Pons (tissue), 1 donor: ENCODE measurements at regions not wholly inside any gene's neighbourhood (a gene's known extent, or its start where the extent isn't known, plus 50 kb on each side); places are given as distances from the start of the nearest gene placed in this dataset.
A peak's percentile ranks its signal among the peaks of the same experiment; 100 is the strongest.

Experiments
- DNase-seq: peaks from one replicate; pipeline ENCODE4 v3.0.0-alpha.2; 2016; ENCODE audit warnings: low spot score

DNA sequence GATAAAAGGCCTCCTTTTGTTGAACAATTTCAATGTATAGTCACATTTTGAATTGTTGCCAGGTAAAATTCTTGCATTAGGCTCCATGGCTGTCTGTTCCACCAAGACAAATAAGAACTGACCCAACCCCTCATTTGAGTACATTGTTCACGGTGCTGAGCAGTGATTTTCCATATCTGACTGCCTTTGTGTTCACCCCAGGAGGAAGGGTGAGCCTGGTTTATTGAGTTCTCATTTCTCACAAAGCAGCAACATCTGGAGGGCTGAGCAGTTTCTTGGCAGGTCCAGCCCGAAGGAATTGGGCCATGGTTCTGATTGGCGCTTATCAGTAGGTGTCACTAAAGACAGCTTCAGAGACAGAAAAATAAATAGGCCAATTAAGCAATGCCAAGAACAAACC, 149.1 kb downstream of the BMP4 start:
- no peak for DNase-seq

DNA sequence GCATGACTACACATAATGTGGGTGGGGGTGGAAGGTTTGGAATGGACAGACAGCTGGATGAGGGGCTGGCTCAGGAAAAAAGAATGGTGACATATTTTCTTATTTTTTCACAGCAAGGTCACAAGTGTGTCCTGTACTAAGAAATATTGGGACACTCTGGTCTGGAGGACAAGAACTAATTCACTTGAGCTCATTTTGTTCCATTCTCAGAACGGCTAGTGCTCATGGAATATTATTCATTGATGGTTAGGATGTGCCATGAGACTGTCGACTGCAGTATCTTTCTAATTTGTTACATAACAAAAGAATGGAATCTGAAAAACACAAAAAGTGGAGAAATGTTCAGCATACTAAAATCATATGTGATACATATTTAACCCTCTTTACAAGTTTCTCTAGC, 149.5 kb downstream of the BMP4 start:
- no peak for DNase-seq

DNA sequence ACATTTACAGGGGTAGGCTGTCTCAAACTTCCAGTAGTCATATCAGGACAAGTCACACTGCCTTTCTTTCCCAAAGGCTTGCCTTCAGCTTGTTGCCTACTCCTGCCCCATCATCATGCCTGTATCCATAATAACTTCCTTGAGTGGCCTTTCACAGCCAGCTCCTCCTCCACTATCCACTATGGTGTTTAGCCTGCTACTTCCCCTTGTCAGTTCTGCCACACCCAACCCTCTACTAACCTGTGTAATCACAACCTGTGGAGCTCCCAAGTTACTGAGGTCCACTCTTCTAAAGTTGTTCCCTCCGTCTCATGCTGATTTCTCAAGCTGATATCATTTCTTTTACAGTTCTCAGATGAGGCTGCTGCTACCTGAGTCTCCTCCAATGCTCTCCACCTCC, 159.9 kb downstream of the BMP4 start:
- no peak for DNase-seq

DNA sequence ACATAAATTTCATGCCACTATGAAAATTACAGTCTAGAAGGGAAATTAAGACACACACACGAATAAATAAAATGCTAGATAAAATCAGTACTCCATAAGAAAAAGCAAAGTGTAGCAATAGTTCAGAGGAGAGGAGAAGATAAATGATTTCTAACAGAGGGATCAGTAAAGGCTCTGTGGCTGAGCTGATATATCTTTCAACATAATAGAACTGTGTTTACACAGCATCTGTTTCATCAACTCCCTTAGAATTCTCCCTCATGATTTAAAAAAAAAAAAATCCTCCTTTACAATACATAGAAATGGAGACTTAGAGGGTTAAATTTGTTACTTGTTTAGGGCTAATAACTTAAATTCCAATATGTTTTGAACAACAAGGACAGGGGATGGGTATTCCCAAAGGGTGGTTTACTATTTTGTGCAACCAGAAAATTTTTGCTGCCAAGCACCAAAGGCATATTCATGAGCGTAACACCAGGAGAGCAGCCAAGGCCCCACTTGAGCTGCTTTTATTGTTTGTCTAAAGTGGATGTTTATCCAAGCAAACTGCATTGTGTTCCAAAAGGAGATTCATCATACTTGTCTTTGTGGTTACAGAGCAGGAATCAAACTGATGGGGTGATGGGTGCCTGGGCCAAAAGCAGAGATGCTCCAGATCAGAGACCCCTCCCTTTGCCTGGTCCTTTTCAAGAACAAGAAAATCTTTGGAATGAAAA, 162.7 kb downstream of the BMP4 start:
- DNase-seq: peak; percentile 89

DNA sequence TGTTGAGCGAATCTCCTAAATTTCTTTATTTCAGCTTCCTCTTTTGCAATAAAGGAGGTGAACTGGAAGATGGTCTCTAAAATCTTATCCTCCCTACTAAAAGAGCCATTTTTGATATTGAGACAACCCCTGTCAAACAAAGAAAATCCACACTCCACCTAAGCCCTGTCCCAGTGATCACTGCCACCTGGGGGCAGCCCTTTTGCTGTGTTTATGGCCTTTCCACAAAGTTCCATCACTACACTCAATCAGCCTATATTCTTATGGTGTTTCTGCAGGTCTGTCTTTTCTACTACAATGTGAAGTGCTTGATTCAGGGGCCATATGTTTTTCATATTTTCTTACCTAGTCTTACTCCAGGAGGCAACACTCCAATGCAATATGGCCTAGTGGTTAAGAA, 163.7 kb downstream of the BMP4 start:
- no peak for DNase-seq

DNA sequence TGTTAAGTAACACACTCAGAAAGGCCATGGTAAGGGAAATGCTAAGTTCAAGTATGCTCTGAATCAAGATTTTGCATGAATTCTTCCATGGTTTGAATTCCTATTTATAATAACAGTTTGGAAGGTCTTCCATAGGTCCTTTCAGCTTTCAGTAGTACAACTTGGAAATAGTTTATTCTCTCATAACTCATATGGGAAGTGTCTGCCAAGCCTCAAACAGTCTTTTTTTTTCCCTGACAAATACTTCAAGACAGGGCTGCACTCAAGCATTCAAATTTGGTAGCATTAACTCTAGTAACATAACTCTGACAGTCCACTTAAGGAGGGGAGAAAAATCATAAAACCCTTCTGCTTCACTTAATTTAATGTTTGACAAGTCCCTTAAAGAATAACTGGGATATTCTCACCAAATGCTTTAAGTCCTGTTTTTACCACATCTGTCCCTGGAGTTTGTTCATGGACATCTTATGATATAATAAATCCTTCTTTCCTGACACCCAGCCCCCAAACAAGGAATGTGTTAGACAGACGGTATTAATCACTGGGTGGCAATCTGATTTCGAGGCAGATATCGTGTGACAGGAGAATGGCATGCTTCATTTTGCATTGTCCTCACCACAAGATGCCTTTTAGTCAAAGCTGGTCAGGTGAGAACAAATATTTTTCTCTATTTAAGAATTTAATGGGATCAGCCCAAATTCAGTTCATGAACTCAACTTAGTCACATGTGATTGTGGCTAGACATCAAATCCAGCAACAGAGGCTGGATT, 165.7 kb downstream of the BMP4 start:
- DNase-seq: no peak

DNA sequence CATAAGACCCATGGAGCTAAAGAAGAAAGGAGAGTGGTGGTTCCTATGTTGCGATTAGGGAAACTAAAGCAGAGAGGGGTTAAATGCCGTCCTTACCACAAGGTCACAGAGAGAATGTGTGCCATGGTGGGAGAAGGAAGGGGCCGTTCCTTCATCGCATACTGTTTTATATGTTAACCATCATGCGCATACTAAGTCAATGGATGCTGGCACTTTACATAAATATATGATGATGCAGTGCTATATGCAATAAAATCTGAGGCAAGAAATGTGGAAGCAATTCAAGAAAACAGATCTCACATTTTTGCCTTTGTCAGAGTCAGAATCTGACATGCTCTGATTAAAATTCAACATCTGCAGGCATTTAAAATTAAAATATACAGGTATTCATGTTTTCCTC, 168.1 kb downstream of the BMP4 start:
- no peak for DNase-seq

DNA sequence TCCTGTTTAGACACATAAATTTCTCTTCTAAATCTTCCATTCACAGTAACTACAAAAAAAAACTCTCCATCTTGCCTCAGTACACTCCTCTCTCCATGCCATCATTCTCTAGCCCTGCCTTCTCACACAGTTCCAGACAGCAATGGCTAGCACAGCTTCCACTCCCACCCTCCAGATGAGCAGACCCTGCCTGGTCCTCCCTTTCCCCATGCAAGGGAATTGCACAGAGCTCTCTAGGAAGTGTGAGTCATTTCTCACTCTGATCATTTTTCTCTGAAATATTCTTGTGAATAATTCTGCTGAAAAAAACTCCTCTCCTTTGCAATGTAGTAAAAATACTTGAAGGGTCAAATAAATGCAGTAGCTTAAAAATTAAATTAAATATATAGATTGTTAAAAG, 170.6 kb downstream of the BMP4 start:
- no peak for DNase-seq

DNA sequence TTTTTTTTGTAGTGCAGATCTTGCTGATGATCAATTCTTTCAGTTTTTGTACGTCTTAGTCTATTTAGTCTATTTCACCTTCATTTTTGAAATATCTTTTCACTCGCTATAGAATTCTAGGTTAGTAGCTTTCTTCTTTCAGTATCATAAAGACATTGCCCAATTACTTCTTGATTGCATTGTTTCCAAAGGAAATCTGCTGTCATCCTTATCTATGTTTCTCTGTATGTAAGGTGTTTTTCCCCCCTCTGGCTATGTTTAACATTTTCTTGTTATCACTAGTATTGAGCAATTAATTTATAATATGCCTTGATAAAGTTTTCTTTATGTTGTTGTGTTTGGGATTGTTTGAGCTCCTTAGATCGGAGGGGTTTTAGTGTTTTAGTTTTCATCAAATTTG, 171.9 kb downstream of the BMP4 start:
- DNase-seq: no peak

DNA sequence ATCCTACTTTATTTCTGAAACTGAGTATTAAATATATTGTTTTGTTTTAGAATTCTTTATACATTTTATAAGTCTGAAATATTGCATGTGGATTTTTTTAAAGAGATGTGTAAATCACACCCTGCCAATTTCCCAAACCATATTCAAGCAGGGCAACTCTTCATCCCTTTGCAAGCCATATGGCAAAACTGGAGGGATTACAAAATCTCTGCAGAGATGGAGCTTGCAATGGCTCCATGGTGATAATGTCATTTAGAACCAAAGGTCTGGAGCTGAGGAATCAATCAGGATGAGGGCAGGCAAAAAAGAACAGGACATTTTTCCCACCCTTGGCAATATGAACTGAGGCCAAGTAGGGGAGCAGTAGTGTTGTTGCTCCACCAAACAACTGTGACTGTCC, 173.4 kb downstream of the BMP4 start:
- peak; percentile 22 for DNase-seq

DNA sequence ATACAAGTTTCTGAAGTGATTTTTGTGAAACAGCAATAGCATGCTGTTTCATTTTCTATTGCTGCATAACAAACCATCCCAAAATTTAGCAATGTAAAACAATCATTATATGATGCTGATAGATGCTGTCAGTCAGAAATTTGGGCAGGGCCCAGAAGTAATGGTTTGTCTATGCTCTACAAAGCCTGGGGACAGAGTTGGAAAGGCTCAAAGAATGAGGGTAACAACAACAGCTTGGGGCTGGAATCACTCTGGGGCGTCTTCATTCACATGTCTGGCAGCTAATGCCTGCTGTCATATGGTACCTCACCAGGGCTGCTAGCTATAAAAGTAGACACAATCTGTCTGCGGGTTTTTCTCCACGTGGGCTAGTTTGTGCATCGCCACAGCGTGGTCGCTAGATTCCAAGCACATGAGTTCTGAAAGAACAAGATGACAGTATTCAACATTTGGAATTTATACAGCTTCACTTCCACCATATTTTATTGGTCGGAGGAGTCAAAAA, 176.5 kb downstream of the BMP4 start:
- no peak for DNase-seq

DNA sequence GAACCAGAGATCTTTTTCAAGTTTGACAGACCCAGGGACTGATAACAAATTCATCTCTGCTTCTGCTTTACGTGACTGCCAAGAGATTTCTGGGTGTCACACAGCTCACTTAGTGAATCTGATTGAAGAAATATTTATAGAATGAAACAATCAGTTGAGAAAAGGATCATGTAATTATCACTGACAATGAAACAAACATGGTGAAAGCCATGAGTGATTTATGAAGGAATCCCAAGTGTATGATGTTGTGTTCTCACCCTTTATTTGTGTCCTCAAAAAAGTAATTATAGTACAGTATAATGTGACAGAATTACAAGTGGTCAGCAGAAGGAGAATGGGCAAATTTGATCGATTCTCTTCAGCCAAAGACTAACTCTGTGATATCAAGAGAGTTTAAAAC, 177.3 kb downstream of the BMP4 start:
- DNase-seq: no peak

DNA sequence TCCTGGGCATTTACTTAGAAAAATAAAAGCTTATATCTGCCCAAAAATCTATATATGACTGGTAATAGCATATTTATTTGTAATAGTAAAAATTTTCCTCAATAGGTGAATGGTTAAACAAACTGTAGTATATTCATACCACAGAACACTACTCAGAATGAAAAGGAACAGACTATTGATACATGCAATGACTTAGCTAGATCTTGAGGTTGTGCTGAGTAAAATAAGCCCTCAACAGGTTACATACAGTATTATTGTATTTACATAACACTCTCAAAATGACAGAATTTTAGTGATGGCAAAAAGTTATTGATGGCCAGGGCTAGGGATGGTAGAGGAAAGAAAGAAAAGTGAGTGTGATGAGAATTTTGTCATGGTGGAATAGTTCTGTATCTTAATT, 178.4 kb downstream of the BMP4 start:
- no peak for DNase-seq

DNA sequence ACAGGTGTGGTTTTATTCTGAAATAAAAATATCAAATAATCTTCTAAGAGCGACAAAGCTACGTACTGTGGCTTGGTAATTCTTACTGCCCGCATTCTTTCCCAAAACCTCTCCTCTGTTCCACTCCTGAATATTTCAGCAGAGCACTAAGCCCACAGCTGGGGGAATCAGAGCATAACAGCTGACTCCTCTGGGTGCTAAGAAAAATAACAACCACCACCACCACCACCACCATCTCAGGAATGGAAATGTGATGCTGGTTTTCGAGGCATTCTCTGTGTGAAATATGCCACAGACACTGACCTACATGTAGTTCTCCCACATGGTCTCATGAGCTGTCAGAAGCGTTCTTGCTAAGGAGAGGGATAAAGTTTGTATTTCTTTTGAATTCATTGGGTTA, 183.7 kb downstream of the BMP4 start:
- no peak for DNase-seq

DNA sequence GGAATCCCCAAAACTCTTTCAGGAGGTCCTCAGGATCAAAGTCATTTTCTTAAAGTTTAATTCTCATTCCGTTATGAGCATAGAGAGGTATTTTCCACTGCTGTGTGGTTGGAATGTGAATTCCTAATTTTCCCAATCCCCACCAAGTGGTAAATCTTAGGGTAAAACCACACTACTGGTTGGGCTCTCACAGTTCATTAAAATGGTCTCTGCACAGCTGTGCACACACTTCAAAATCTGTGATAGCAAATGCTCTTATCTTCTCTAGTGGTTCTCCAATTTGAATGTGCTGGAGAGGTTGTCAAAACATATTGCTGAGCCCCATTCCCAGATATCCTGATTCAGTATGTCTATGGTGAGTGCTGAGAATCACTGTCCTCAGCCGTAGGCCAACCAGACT, 189.1 kb downstream of the BMP4 start:
- DNase-seq: no peak

DNA sequence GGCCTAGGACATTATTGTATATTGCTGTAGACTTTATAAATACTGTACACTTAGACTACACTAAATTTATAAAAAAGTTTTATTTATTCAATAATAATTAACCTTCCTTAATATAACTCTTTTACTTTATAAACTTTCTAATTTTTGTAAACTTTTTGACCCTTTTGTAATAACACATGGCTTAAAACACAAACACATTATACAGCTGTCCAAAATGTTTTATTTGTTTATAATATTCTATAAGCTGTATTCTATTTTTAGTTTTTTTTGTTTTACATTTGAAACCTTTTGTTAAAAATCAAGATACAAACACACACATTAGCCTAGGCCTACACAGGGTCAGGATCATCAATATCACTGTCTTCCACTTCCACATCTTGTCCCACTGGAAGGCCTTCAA, 190.0 kb downstream of the BMP4 start:
- no peak for DNase-seq

DNA sequence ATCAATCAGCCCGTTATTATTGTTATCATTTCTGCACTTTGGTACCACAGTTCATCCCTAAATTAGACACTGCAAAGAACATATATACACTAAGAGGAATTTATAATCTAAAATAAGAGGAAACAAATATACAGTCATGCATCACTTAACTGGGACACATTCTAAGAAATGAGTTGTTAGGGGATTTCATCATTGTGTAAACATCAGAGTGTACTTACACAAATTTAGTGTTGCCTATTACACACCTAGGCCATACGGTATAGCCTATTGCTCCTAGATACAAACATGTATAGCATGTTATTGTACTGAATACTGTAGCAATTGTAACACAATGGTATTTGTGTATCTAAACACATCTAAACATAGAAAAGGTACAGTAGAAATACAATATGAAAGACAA, 190.5 kb downstream of the BMP4 start:
- DNase-seq: no peak

DNA sequence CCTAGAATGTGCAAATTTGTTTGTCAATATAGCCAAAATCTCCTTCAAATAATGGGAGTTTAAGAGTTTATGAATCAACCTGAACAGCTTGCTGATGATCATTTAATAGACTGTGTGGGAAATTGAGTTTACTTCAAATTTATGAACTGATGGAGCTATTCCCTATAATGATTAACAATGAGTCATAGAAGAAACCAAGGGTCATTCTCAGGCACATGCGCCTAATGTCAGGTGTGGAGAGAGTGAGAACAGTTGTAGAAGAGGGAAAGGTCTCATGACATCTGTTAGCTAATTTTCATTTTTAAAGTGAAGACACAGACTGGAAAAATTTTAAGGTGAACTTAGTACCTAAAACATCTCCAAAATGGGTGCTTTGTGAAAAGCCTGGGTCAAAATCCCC, 191.8 kb downstream of the BMP4 start:
- DNase-seq: no peak

DNA sequence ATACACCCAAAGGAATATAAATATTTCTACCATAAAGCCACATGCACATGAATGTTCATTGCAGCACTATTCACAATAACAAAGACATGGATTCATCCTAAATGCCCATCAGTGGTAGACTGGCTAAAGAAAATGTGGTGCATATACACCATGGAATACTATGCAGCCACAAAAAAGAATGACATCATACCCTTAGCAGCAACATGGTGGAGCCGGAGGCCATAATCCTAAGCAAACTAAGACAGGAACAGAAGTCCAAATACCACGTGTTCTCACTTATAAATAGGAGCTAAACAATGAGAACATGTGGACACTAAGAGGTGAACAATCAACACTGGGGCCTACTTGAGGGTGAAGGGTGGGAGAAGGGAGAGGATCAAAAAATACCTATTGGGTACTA, 198.5 kb downstream of the BMP4 start:
- no peak for DNase-seq

DNA sequence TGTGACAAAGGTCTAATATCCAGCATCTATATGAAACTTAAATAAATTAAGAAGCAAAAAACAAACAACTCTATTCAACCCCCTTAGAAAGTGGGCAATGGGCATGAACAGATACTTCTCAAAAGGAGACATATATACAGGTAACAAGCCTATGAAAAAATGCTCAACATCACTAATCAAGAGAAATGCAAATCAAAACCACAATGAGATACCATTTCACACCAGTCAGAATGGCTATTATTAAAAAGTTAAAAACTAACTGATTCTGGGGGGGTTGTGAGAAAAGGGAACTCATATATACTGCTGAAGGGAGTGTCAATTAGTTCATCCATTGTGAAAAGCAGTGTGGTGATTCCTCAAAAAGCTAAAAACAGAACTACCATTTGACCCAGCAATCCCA, 198.9 kb downstream of the BMP4 start:
- DNase-seq: no peak

DNA sequence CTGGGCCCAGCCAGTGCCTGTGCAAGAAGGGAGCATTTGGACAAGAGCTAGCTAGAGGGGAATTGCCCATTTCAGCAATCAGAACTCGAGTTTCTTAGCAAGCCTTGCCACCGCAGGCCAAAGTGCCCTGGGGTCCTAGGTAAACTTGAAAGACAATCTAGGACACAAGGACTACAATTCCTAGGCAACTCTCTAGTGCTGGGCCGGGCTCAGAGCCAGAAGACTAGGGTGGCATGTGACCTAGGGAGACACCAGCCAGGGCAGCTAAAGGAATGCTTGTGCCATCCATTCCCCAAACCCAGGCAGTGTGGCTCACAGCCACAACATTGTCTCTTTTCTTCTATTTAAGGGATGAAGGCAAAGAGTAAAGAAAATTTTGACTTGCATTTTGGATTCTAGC, 205.0 kb downstream of the BMP4 start:
- DNase-seq: no peak

DNA sequence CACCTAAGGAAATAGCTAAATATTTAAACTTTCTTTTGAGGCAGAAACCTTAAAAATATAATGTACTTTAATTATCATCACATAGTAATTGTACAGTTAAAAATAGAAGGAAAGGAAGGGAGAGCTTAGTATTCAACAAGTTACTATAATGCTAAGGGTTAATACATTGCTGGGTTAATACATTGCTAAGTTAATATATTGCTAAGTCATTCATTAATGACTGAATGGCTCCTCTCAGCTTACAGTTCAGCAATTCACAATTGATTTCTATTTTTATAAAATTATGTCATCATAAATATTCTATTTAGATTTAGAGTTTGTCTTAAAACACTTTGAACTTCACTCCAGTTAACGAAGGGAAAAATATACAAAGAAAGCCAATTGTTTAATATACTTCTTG, 207.9 kb downstream of the BMP4 start:
- DNase-seq: no peak

DNA sequence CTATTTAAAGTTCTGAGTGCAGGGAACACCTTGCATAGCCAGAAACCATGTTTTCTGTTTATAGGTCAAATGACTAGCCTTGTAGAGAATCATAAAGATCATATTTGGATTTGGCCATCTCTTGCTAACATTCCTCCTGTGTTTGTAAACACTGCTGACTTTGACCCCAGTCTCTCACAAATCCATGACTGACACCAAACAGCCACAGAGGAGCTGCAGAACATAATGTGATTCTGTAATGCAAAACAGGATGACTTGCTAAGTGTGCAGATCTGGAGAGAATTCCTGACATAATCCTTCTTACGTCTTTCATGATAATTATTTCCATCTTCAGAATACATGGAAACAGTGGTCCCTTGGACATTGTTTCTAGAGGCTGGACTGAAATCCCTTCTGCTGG, 211.8 kb downstream of the BMP4 start:
- no peak for DNase-seq

DNA sequence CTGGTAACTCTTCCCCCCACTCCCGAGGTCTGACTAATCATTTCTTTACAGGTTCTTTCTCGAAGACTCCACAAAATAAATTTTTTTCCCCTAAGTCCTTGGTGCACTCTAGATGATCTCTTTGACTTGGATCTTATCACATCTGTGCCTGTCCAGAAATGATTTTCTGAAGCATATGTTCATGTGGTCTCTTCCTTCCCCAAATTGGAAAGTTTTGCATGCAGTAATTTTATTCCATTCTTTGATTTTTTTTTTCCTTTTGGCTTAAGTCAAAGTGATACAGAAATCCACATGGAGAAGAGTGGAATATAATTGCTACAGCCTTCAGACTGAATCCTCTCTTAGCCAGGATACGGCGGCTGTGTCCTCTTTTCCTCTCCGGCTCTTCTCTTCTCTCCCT, 213.3 kb downstream of the BMP4 start:
- no peak for DNase-seq
